RWPE1 (cell line): ENCODE measurements at regions not wholly inside any gene's neighbourhood (a gene's known extent, or its start where the extent isn't known, plus 50 kb on each side); places are given as distances from the start of the nearest gene placed in this dataset.
"Not testable (repeated sequence)": the region's sequence is repeated elsewhere in the genome, so short reads cannot be mapped to it uniquely, and the experiment has no call there.

ENCODE experiments used
- CTCF ChIA-PET: fragments of 350-600 bp; sonication (Branson Sonifier 250); formaldehyde crosslinking; extraction: SDS; loops from one replicate; lab custom pipeline; 2021; lab: Yijun Ruan, JAX
- POLR2A ChIA-PET: fragments of 400-600 bp; formaldehyde crosslinking; extraction: SDS; loops from one replicate; lab custom pipeline; 2020; ENCODE audit warnings: antibody characterized with exemption; ENCODE audit not compliant: low non-redundant PET; lab: Yijun Ruan, JAX
- DNase-seq: peaks from one replicate; pipeline ENCODE4 v3.0.0; 2012; ENCODE audit warnings: low spot score
- H3K27ac ChIP-seq: fragments of 450-650 bp; 2 replicates; pipeline ENCODE4 v1.5.1; 2017
- TF ChIP-seq, protein P1 (sequence below): fragments of 450-650 bp; conservative IDR thresholded peaks from 2 replicates; pipeline ENCODE4 v1.5.1; 2017; ENCODE audit warnings: low read depth, mild to moderate bottlenecking

GRCh38 chr14:104481323-104481722, 98.2 kb upstream of the C14orf180 start:
- no peak for DNase-seq
- ChIA-PET POLR2A (no interaction called here), CTCF (interaction anchor here (0.6 kb wide), 1 partner anchor 158 kb away, joined by 4 read pairs; no protein-coding TSS in a partner anchor)
- TF ChIP-seq, protein P1, sequence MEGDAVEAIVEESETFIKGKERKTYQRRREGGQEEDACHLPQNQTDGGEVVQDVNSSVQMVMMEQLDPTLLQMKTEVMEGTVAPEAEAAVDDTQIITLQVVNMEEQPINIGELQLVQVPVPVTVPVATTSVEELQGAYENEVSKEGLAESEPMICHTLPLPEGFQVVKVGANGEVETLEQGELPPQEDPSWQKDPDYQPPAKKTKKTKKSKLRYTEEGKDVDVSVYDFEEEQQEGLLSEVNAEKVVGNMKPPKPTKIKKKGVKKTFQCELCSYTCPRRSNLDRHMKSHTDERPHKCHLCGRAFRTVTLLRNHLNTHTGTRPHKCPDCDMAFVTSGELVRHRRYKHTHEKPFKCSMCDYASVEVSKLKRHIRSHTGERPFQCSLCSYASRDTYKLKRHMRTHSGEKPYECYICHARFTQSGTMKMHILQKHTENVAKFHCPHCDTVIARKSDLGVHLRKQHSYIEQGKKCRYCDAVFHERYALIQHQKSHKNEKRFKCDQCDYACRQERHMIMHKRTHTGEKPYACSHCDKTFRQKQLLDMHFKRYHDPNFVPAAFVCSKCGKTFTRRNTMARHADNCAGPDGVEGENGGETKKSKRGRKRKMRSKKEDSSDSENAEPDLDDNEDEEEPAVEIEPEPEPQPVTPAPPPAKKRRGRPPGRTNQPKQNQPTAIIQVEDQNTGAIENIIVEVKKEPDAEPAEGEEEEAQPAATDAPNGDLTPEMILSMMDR, result no peak
- no peak overlapping the region for H3K27ac ChIP-seq

- CTCF ChIA-PET, H3K27ac ChIP-seq, POLR2A ChIA-PET, DNase-seq: not testable (repeated sequence)
Measured at GRCh38 chr14:104482017-104482416, 97.5 kb upstream of the C14orf180 start.

- POLR2A ChIA-PET, result no interaction called here
- DNase-seq, result no peak
- TF ChIP-seq, protein P1, result no peak
- CTCF ChIA-PET, result interaction anchor here (0.6 kb wide), 1 partner anchor 604 kb away, joined by 4 read pairs; no protein-coding TSS in a partner anchor
- no peak overlapping the region for H3K27ac ChIP-seq
Measured at GRCh38 chr14:104486222-104486923, 93.2 kb upstream of the C14orf180 start.

DNA sequence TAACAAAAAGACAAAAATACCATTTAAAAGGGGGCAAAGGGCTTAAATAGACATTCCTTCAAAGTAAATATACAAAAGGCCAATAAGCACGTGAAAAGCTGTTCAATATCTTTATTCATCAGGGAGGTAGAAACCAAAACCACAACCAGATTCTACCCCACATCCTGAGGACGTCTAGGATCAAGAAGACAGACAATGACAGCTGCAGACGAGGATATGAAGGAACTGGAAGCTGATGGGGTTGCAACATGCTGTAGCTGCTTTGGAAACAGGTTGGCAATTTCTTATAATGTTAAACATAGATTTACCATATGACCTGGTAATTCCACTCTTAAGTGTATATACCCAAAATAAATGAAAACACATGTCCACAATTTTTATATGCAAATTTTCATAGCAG, 85.1 kb upstream of the C14orf180 start:
- POLR2A ChIA-PET, result no interaction called here
- H3K27ac ChIP-seq, result no peak overlapping the region
- TF ChIP-seq, protein P1, result no peak
- CTCF ChIA-PET, result no interaction called here
- DNase-seq, result no peak

DNA sequence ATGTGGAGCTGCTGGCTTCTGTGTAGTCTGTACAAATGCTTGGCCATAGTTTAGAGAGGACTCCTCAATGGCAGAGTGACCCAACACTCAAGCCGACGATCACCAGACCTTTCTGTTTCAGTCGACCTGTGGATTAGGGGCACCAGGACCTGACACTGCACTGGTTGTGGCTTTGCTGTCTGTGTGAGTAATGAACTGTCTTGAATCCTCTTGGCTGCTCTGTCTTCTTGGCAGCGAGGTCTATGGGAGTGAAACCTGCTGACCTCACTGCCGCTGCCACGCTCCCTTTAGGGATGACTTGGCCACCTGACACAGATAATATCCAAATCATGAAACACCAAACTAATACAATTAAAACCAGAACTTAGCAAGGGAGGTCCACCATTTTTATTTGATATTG, 83.5 kb upstream of the C14orf180 start:
- ChIA-PET CTCF (no interaction called here), POLR2A (no interaction called here)
- no peak for DNase-seq
- no peak overlapping the region for H3K27ac ChIP-seq
- TF ChIP-seq, protein P1, result no peak

- ChIA-PET POLR2A (no interaction called here), CTCF (interaction anchor here (0.6 kb wide), 1 partner anchor 394 kb away, joined by 3 read pairs; no protein-coding TSS in a partner anchor)
- DNase-seq, result no peak
Measured at GRCh38 chr14:104499784-104500760, 79.5 kb upstream of the C14orf180 start.

More at GRCh38 chr14:104499784-104500760, 79.5 kb upstream of the C14orf180 start:
- no peak overlapping the region for H3K27ac ChIP-seq
- TF ChIP-seq, protein P1, result no peak
